ENCODE measurements at regions not wholly inside any gene's neighbourhood (a gene's known extent, or its start where the extent isn't known, plus 50 kb on each side); places are given as distances from the start of the nearest gene placed in this dataset.

DNA sequence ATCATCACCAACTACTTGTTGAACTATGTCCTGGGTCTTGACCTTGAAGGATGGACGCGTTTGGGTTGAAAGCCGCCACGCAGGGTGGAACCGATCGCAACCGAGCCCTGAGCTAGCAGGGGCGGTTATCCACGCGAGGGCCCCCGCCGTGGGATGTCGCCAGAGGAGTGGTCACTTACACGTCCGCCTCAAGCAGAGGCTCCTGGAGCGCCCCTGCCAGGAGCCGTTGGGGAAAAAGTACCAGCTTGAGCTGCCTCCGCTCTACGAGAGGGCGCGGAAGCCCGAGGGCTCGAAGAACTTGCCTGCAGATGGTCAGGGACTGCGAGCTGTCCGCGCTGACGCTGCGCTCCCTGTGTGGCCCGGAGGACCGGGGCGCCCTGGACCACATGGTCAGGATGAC lies 100.7 kb upstream of the OR4C13 start:
- TF ChIP-seq, protein P1, sequence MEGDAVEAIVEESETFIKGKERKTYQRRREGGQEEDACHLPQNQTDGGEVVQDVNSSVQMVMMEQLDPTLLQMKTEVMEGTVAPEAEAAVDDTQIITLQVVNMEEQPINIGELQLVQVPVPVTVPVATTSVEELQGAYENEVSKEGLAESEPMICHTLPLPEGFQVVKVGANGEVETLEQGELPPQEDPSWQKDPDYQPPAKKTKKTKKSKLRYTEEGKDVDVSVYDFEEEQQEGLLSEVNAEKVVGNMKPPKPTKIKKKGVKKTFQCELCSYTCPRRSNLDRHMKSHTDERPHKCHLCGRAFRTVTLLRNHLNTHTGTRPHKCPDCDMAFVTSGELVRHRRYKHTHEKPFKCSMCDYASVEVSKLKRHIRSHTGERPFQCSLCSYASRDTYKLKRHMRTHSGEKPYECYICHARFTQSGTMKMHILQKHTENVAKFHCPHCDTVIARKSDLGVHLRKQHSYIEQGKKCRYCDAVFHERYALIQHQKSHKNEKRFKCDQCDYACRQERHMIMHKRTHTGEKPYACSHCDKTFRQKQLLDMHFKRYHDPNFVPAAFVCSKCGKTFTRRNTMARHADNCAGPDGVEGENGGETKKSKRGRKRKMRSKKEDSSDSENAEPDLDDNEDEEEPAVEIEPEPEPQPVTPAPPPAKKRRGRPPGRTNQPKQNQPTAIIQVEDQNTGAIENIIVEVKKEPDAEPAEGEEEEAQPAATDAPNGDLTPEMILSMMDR (conservative IDR thresholded peaks at IDR 0.05), result no peak
- TF ChIP-seq EZH2 (IDR thresholded peaks at IDR 0.05; ENCODE audit: low read depth), result no peak

All from PC-9 (cell line).